SKM-1 (cell line): ENCODE measurements at regions not wholly inside any gene's neighbourhood (a gene's known extent, or its start where the extent isn't known, plus 50 kb on each side); places are given as distances from the start of the nearest gene placed in this dataset.
"Not testable (repeated sequence)": the region's sequence is repeated elsewhere in the genome, so short reads cannot be mapped to it uniquely, and the experiment has no call there.

Source experiments
- DNase-seq: peaks from one replicate; lab custom pipeline; 2025; ENCODE audit not compliant: unreplicated experiment; lab: John Stamatoyannopoulos, UW

DNA sequence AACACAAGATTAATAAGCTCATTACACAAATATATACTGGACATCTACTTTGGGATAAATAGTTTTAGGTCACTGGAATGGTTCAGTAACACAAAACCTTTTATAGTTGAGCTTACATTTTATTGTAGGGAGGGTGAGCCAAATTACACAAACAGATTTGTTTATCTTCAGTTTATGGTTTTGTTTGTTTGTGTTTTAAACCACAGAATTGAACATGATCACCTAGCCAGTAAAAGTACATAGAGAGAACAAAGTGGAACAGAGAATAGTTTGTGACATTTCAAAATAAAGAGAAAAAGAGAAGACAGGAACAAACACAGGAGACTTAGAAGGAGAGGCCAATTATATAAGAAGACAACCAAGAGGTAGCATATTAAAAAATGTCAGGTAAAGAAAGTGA lies 1930.2 kb upstream of the PCDH20 start:
- no peak for DNase-seq

DNA sequence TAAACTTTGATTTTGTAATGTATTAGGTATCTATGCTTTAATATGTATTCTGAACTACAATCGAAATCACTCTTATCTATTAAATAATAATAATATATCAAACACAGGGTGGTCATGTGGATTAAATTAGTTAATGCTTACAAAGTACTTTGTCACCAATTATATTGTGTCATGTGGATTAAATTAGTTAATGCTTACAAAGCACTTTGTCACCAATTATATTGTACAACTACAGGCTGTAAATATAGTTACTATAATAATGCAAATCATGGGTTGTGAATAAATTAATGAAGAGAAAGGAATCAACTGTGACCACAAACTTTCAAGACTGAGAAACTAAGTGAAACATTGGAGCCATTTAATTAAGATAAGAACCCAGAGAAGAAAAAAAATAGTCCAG lies 1929.1 kb upstream of the PCDH20 start:
- no peak for DNase-seq

DNA sequence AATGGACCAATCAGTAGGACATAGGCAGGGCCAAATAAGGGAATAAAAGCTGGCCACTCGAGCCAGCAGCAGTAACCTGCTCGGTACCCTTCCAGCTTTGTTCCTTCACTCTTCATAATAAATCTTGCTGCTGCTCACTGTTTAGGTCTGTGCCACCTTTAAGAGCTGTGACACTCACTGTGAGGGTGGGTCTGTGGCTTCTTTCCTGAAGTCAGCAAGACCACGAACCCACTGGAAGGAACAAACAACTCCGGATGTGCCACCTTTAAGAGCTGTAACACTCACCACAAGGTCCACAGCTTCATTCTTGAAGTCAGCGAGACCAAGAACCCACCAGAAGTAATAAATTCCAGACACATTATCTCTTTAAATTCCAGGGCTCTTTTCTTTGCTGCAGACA lies 1922.3 kb upstream of the PCDH20 start:
- DNase-seq: no peak

DNA sequence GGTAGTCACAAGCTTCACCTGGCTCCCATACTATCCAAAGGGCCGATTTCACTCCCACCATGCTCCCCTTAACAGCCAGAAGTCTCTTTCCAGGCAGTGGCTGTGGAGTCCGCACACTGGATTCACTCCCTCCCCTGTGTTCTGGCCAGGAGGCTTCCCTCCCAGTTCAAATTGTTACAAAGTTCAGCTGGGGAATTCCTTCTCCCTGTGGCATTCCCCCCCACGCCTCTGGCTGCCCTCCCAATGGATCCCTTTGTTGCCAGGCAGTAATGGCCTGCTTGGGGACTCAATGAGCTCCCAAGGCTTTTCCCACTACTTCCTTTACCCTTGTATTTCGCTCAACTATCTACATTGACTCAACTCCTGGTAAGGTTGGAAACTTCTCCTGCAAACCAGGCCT lies 1921.4 kb upstream of the PCDH20 start:
- no peak for DNase-seq

DNA sequence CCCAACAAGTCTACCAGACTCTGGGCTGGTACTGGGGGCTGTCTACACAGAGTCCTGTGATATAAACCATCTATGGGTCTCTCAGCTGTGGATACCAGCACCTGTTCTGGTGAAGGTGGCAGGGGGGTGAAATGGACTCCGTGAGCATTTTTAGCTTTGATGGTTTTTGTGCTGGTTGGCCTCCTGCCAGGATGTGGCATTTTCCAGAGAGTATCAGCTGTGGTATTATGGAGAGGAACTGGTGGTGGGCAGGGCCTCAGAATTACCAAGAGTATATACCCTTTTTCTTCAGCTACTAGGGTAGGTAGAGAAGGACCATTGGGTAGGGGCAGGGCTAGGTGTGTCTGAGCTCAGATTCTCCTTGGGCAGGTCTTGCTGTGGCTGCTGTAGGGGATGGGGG lies 1920.9 kb upstream of the PCDH20 start:
- DNase-seq: no peak

DNA sequence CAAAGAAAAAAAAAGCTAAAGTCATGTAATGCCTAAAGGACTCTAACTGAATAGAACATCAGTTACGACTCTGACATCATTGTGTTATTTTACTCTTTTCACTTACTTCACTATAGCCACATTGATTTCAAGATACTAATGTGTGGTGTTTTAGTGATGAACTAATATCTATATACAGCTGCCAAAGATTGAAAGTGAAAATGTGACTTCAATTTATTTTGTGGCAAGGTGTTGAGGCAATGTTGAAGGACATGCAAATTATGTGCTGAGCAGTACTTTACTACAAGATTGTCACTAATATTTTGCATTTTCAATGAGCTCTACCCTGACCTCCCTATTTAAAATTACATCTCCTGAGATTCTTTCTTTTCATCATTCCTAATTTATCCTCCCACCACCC lies 1911.9 kb upstream of the PCDH20 start:
- DNase-seq: no peak

DNA sequence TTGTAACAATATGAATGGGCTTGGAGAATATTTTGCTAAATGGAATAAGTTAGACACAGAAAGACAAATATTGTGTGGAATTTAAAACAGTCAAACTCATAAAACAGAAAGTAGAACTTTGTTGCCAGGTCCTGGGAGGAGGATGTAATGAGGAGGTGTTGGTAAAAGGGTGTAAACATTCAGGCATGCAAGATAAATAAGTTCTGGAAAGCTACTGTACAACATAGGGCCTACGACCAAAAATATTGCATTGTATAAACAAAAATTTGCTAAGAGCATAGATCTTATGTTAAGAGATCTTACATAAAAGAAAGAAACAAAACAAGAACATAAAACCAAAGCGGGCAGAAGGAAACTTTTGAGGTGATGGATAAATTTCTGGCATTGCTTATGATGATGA lies 1907.8 kb upstream of the PCDH20 start:
- DNase-seq: no peak

DNA sequence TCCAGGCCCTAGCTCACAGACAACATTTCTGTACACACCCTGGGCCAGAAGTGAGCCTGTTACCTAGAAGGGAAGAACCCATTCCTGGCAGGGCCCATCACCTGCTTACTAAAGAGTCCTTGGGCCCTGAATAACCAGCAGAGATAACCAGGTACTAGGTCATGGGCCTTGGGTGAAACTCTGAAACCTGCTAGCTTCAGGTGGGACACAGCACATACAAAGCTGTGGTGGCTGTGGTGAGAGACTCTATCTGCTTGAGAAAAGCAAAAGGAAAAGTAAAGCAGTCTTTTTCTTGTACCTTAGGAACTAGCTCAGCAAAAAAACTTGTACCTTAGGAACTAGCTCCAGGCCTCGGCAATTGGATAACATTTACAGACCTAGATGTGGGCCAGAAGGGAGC lies 1895.9 kb upstream of the PCDH20 start:
- DNase-seq: no peak

DNA sequence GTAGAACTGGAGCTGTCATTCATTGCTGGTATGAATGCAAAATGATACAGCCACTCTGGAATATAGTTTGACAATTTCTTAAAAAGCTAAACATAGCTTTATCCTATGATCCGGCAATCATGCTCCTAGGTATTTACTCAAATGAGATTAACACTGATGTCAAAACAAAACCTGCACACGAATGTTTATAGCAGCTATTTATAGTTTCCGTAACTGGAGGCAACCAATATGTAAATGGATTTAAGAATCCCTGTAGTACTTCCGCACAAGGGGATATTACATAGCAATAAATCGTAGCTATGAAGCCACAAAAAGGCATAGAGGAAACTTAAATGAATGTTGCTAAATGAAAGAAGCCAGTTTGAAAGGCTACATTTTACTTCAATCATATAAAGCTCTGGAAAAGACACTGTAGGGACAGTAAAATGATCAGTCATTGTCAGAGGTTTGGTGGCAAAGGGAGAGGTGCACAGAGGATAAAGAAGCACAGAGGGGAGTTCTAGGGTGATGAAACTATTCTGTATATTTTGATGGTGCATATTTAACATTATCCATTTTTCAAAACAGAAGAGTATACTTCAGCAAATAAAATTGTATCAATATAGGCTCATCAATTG lies 1893.0 kb upstream of the PCDH20 start:
- DNase-seq: no peak

DNA sequence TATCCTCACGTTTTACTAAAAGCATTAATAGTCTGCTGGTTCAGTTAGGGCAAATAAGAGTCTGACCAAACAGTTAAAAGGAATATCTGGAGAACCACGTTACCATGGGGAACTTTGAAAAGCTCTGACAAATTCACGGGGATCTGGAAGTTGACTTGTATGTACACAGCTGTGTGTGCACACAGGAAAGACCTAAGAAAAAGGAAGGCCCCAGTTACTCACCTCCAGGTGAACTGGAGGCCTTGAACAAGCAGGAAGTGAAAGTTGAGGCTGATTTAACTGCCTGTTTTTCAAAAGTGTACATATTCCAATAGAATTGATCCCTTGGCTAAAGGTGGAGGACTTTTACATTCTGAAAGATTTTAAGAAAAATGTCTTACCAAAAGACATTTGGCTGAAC lies 1891.6 kb upstream of the PCDH20 start:
- peak; percentile 61 for DNase-seq

DNA sequence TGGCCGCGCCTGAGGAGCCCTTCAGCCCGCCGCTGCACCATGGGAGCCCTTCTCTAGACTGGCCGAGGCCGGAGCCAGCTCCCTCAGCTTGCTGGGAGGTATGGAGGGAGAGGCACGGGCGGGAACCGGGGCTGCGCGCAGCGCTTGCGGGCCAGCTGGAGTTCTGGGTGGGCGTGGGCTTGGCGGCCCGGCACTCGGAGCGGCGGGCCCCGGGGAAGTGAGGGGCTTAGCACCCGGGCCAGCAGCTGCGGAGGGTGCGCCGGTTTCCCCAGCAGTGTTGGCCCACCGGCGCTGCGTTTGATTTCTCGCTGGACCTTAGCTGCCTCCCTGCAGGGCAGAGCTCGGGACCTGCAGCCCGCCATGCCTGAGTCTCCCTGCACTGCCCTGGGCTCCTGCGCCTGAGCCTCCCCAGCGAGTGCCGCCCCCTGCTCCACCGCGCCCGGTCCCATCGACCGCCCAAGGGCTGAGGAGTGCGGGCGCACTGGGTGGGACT lies 1890.0 kb upstream of the PCDH20 start:
- DNase-seq: no peak

DNA sequence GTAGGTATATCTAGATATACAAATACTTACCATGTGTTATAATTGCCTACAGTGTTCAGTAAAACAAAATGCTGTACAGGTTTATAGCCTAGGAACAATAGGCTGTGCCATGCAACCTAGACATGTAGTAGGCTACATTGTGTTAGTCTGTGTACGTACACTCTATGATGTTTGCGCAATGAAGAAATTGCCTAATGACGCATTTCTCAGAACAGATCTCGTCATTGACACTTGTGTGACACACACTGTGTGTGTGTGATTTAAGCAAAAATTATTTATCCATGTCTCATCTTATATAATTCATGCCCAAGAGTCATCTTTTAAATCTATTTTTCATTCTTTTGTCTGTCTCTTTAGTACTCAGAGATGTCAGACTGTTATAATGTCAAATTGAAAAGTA lies 1888.8 kb upstream of the PCDH20 start:
- no peak for DNase-seq

DNA sequence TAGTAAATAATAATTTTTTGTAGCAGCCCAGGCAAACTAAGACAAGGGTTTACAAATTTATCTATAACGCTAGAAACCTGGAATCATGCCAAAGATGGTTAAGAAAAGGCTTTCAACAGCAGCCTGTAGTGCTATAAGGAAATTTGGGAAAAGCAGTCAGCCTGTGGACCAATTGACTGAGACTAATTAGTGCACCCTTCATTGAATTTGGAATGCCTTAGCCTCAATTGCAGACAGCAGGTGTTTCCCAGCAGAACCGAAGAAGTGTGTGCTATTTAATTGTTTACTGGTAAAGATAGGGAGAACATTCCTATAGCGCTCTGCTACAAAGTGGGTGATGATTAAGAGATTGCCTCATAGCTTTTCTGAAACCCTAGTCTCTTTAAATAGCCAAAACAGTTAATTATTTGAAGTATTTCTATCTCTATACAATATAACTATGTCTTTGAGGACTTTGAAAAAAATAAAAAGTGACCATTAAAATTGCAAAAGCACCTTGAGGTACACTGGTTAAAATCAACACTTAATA lies 1884.3 kb upstream of the PCDH20 start:
- DNase-seq: no peak

DNA sequence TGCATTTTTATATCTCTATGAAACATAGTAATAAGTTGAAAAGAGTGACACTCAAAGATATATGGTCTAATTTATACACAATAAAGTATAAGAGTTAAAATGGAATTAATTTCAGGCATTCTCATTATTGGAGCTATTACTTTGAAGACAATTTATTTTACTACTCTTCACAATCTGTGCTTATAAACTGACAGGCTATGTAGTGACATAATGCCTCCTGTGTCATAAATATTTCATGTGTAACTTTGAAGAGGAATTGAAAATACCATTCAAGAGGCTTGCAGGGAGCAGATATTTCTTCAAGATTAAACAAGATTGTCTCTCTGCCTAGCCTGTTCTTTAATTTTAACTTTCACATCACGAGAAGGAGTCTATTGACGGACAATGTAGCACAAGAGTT lies 1881.5 kb upstream of the PCDH20 start:
- DNase-seq: no peak

DNA sequence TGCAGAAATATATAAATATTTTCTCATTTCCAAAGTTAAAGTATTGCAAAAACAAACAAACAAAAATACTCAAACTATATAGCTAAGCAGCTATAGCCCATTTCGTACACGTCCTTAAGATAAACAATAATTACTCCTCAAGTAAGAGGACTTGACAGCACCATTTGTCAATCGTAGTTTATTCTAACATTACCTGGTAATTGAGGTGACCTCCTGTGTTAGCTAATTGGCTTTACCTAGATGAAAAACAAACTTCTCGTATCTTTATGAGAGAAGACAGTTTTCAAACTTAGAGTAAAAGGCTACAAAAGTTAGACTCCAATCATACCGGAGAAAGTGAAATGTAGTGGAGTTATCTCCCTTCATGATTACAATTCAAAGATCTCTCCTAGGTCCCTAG lies 1876.1 kb upstream of the PCDH20 start:
- no peak for DNase-seq

DNA sequence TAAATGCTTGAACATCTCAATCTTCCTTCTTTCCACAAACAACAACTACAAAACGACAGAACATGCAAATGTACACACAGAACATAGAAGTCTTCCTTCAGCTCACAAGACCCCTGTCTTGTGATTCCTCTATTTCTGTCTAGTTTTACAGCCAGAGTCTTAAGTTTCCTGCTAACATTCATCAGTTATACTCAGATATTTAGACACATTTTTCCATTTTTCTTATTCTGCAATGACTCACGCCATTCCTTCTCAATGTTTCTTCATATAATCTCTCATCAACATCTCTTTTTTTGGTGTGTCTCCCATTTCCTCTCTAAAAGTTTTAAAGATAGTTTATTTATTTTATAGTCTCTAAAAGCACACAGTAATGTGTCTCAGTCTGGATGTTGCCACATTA lies 1872.9 kb upstream of the PCDH20 start:
- no peak for DNase-seq

DNA sequence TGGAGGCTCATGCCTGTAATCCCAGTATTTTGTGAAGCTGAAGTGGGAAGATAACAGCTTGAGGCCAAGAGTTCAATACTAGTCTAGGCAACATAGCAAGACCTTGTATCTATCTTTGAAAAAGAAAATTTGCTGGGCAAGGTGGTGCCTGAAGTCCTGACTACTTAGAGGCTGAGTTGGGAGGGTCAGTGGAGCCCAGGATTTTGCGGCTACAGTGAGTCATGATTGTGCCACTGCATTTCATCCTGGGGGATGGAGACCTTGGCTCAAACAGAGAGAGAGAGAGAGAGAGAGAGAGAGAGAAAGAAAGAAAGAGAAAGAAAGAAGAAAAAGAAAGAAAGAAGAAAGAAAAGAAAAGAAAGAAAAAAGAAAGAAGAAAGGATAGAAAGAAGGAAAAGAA lies 1872.3 kb upstream of the PCDH20 start:
- no peak for DNase-seq

DNA sequence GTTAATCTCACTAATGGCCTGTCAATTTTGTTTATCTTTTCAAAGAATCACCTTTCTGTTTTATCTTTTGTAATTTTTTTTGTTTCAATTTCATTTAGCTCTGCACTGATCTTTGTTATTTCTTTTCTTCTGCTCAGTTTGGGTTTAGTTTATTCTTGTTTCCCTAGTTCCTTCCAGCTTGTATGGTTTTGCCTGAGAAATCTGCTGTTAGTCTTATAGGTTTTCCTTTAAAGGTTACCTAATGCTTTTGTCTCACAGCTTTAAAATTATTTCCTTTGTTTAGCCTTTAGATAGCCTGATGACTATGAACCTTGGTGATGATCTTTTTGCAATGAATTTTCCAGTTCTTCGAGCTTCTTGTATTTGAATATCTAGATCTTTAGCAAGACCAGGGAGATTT lies 1869.8 kb upstream of the PCDH20 start:
- no peak for DNase-seq

DNA sequence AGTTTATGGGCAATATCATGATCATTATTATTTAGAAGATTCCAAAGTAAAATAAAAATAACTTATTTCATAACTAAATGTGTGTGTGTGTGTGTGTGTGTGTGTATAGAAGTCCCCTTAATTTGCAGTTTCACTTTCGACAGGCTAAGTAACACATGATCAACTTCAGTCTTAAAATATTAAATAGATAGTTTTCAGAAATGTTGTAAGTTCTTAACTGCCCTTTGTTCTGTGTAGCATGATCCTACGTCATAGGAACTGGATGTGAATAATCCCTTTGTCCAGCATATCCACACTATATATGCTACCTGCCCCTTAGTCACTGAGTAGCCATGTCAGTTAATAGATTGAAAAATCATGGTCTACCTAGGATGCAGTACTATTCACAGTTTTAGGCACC lies 1863.5 kb upstream of the PCDH20 start:
- DNase-seq: no peak

DNA sequence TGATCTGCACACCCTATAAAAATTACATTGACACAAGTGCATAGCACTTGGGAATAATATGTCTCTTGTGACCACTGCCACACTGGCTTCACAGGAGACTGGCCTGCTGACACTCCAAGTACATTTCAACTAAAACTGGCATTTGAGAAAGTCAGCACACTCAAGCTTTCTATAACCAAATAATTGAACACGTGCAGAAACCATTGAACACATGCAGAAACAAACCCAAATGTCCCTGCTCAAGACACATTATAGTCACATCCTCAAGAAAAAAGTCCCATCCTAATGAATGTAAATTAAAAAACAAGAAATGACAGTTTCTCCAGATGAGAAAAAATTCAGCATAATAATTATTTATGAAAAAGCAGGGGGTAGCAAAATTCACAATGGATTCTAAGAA lies 1859.1 kb upstream of the PCDH20 start:
- no peak for DNase-seq

DNA sequence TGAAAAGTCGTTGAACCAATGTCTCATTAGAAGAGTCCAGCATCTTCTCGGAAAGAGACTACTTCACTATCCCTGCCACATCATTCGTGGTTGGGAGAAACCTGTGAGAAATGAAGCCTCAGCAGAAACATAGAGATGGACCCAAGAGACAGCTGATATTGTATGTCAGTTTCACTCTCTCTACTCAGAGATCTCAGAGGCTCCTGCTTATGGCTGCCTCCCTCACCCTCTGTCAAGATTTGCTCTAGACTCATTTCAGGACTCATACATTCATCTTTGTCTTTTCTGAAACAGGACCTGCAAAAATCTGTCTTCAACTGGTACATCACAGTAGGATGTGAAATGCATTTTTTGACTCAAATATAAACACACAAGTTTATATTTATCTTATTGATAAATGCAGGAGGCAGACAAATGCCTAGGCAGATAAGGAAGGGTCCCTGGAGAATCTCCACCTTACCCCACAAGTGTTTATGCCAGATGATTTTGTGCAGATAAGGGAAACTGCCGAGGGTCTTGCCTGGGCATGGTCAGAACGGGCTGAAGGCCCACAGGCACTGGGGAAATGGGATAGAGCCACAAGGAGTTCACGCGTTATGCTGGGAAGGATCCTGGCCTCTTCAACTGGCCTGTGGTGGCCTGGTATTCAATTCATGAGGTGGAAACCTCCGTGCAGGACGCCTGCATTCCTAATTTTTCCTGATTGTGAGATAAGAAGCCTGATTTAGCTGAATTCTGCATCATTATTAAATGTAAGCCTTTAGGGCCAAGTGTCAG lies 1834.0 kb upstream of the PCDH20 start:
- DNase-seq: no peak

DNA sequence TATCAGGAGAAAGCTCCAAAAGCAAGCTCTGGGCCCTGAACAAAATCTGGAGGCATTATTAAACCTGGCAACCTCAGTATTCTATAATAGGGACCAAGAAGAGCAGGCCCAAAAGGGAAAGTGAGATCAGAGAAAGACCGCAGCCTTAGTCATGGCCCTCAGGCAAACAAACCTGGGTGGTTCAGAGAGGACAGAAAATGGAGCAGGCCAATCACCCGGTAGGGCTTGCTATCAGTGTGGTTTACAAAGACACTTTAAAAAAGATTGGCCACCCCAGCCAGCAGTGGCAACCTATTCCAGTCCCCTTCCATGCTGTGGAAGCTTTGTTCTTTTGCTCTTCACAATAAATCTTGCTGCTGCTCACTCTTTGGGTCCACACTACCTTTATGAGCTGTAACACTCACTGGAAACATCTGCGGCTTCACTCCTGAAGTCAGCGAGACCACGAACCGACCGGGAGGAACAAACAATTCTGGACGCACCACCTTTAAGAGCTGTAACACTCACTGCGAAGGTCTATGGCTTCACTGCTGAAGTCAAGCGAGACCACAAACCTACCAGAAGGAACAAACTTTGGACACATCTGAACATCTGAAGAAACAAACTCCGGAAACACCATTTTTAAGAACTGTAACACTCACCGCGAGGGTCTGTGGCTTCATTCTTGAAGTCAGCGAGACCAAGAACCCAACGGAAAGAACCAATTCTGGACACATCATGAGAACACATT lies 1821.2 kb upstream of the PCDH20 start:
- DNase-seq: not testable (repeated sequence)
